AG09319 (cell line): ENCODE measurements at regions not wholly inside any gene's neighbourhood (a gene's known extent, or its start where the extent isn't known, plus 50 kb on each side); places are given as distances from the start of the nearest gene placed in this dataset.

Experiments used
- DNase-seq: peaks from one replicate; pipeline ENCODE4 v3.0.0-alpha.2; 2010; ENCODE audit warnings: low read depth; ENCODE audit errors: extremely low read depth
- TF ChIP-seq, protein P1 (sequence below): IDR thresholded peaks from 2 replicates; pipeline ENCODE4 v1.5.1; 2011; ENCODE audit warnings: low read depth, mild to moderate bottlenecking, inconsistent platforms, low read length, moderate library complexity

DNA sequence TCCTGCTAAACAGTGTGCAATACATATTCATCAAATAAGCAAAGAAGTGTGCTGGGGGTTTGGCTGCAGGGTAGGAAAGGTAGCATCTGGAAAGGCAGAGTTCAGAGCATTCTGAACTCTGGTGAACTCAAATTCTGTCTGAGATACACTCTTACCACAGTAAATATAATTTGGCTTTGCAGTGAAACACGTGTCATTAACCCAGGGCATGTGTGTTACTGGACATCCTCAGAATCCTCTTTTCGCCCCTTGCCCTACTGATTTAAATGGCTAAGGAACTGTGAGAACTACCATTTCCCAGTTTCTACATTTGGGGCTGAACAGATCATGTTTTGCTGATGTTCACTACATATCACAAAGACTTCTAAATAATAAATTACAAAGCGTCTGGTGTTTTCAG is 562.8 kb upstream of the SGCG start:
- DNase-seq = no peak
- TF ChIP-seq, protein P1, sequence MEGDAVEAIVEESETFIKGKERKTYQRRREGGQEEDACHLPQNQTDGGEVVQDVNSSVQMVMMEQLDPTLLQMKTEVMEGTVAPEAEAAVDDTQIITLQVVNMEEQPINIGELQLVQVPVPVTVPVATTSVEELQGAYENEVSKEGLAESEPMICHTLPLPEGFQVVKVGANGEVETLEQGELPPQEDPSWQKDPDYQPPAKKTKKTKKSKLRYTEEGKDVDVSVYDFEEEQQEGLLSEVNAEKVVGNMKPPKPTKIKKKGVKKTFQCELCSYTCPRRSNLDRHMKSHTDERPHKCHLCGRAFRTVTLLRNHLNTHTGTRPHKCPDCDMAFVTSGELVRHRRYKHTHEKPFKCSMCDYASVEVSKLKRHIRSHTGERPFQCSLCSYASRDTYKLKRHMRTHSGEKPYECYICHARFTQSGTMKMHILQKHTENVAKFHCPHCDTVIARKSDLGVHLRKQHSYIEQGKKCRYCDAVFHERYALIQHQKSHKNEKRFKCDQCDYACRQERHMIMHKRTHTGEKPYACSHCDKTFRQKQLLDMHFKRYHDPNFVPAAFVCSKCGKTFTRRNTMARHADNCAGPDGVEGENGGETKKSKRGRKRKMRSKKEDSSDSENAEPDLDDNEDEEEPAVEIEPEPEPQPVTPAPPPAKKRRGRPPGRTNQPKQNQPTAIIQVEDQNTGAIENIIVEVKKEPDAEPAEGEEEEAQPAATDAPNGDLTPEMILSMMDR = no peak

DNA sequence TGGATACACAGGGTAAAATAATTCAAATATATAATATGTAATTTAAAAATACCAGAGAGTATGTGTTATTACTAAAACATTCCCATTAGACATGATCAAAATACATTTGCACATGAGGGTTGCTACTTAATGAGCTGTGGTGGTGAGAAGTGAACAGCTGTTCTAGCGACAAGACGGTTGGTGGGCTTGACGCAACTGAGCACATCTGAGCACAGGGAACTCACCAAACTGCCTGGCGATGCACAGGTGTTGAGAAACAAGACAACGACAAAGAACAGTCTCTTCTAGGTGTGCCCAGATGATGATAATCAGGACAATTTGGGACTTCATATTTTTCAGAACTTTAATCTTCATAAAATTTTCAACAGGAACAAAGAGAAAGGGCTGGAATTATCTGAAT is 555.1 kb upstream of the SGCG start:
- no peak for DNase-seq
- TF ChIP-seq, protein P1 = no peak

DNA sequence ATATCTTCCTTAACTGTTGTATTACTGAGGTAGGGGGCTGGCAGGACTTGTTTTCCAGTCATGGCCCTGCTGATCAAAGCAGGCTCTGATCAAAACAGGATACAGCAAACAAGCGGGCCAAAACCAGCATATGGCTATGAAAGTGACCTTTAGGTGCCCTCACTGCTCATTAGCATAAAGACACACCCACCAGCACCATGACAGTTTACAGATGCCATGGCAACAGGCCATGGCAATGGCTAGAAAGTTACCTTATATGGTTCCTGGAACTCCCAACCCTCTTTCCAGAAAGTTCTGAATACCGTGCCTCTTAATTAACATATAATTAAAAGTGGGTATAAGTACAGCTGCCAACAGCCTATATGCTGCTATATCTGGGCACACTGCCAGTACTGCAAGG is 551.4 kb upstream of the SGCG start:
- TF ChIP-seq, protein P1 = no peak
- DNase-seq = no peak

GRCh38 chr13:22642088-22642487 is 538.7 kb upstream of the SGCG start:
- no peak for DNase-seq
- TF ChIP-seq, protein P1 = no peak

DNA sequence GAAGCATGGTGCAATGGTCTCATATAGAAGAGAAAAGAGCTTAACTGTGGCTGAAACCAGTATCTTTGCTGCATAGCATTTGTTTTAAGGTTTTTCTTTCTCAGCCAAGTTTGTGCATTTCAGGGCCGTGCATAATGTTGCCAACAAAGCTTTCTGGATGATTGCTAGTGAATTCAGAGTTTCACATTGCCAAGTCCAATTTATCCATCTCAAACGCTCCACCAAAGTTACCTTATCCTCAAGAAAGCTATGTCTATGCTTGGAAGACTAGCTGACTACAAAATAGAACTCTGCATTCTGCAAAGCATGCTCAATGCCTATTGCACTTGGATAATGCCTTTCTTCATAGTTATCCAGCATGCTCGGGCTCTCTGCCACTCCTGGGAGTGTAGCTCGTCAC is 535.8 kb upstream of the SGCG start:
- TF ChIP-seq, protein P1 = no peak
- DNase-seq = no peak

GRCh38 chr13:22647156-22647850 is 533.5 kb upstream of the SGCG start:
- TF ChIP-seq, protein P1 = no peak
- no peak for DNase-seq

DNA sequence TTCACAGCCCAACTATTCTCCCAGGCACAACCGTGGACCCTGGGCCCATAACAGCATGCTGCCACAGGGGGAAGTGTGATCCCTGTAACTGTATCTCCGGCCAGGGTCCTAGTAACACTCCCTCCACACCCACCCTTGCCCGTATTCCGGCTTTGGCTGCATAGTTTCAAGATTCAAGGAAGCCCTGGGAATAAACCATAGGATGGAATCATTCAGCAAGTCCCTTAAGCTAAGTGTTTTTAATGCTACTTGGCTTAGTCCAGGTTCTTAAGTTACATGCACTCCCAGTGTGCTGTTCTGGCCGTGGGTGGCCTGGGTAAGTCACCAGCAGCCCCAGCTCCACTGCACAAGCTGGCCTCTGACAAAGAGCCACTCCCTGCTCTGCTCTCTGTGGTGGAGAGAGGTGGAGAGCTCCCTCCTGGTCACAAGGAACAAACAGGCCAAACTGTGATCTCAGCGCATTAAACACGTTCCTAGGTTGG is 532.4 kb upstream of the SGCG start:
- DNase-seq = no peak
- TF ChIP-seq, protein P1 = no peak
